RWPE2 (cell line): ENCODE measurements at regions not wholly inside any gene's neighbourhood (a gene's known extent, or its start where the extent isn't known, plus 50 kb on each side); places are given as distances from the start of the nearest gene placed in this dataset.

Experiments used
- ATAC-seq: fragments of 200-7000 bp; cut with Tn5 transposase; 3 replicates; pipeline ENCODE4 v1.9.1; 2021; ENCODE audit warnings: low read depth
- DNase-seq: peaks from one replicate; pipeline ENCODE4 v3.0.0-alpha.2; 2020; ENCODE audit warnings: low spot score
- H3K27ac ChIP-seq: fragments of 450-650 bp; 2 replicates; pipeline ENCODE4 v1.5.1; 2017; ENCODE audit warnings: mild to moderate bottlenecking; ENCODE audit not compliant: poor library complexity, severe bottlenecking
- H3K27me3 ChIP-seq: fragments of 250-450 bp; sonication (Bioruptor Pico); 2 replicates; pipeline ENCODE4 v1.5.1; 2021; ENCODE audit warnings: mild to moderate bottlenecking, moderate library complexity; ENCODE audit not compliant: insufficient read depth, poor library complexity, severe bottlenecking
- H3K36me3 ChIP-seq: fragments of 250-450 bp; sonication (Bioruptor Pico); 2 replicates; pipeline ENCODE4 v1.5.1; 2020; ENCODE audit warnings: low read depth, mild to moderate bottlenecking, moderate library complexity
- H3K4me1 ChIP-seq: fragments of 250-450 bp; sonication (Bioruptor Pico); 2 replicates; pipeline ENCODE4 v1.5.1; 2021; ENCODE audit warnings: mild to moderate bottlenecking, moderate library complexity; ENCODE audit not compliant: insufficient read depth, poor library complexity, severe bottlenecking
- H3K4me3 ChIP-seq: fragments of 250-450 bp; sonication (Bioruptor Pico); 2 replicates; pipeline ENCODE4 v1.5.1; 2021; ENCODE audit warnings: mild to moderate bottlenecking, moderate library complexity; ENCODE audit not compliant: severe bottlenecking
- H3K9me3 ChIP-seq: fragments of 250-450 bp; sonication (Bioruptor Pico); 2 replicates; pipeline ENCODE4 v1.5.1; 2021; ENCODE audit warnings: mild to moderate bottlenecking, moderate library complexity; ENCODE audit not compliant: severe bottlenecking
- CTCF ChIP-seq: fragments of 450-650 bp; IDR thresholded peaks from one replicate; pipeline ENCODE4 v1.5.1; 2017; ENCODE audit warnings: mild to moderate bottlenecking, moderate library complexity; ENCODE audit not compliant: poor library complexity, severe bottlenecking

- peak; percentile 71 for TF ChIP-seq CTCF
- Histone ChIP-seq H3K27me3 (no peaks in the 10 kb centered on the region), H3K36me3 (no peaks in the 10 kb centered on the region), H3K4me1 (no peaks in the 10 kb centered on the region), H3K4me3 (no peak overlapping the region), H3K27ac (no peak overlapping the region), H3K9me3 (no peaks in the 10 kb centered on the region)
- DNase-seq (no peak), ATAC-seq (peak; percentile 56; the same call in 1 of the 3 replicates)
Observed at GRCh38 chr4:102420563-102421398, 75.5 kb upstream of the SLC39A8 start.

GRCh38 chr4:102422843-102423242 lies 77.6 kb upstream of the SLC39A8 start:
- no peak overlapping the region for H3K27ac ChIP-seq
- no peak overlapping the region for H3K4me3 ChIP-seq
- TF ChIP-seq CTCF = no peak
- H3K36me3 ChIP-seq = no peaks in the 10 kb centered on the region
- no peaks in the 10 kb centered on the region for H3K9me3 ChIP-seq
- DNase-seq (no peak), ATAC-seq (no peak)
- H3K4me1 ChIP-seq = no peaks in the 10 kb centered on the region
- no peaks in the 10 kb centered on the region for H3K27me3 ChIP-seq

- no peaks in the 10 kb centered on the region for H3K9me3 ChIP-seq
- DNase-seq (no peak), ATAC-seq (no peak)
Observed at GRCh38 chr4:102423375-102423774, 77.8 kb upstream of the NFKB1 start.

GRCh38 chr4:102427371-102427998 lies 73.7 kb upstream of the NFKB1 start:
- Histone ChIP-seq H3K9me3 (no peaks in the 10 kb centered on the region), H3K4me1 (peaks cover 16% of the 10 kb centered on the region), H3K27me3 (no peaks in the 10 kb centered on the region), H3K36me3 (peaks cover 8% of the 10 kb centered on the region), H3K27ac (no peak overlapping the region), H3K4me3 (no peak overlapping the region)
- TF ChIP-seq CTCF = no peak
- no peak for ATAC-seq
- no peak for DNase-seq

More at GRCh38 chr4:102423375-102423774, 77.8 kb upstream of the NFKB1 start:
- TF ChIP-seq CTCF = no peak
- Histone ChIP-seq H3K27me3 (no peaks in the 10 kb centered on the region), H3K27ac (no peak overlapping the region), H3K4me3 (no peak overlapping the region), H3K4me1 (no peaks in the 10 kb centered on the region), H3K36me3 (no peaks in the 10 kb centered on the region)

- TF ChIP-seq CTCF = no peak
- Histone ChIP-seq H3K27ac (peak overlapping the region; percentile 87), H3K4me1 (peaks cover 16% of the 10 kb centered on the region), H3K9me3 (no peaks in the 10 kb centered on the region), H3K36me3 (peaks cover 8% of the 10 kb centered on the region), H3K4me3 (no peak overlapping the region), H3K27me3 (no peaks in the 10 kb centered on the region)
- no peak for ATAC-seq
- no peak for DNase-seq
Observed at GRCh38 chr4:102428122-102428521, 73.0 kb upstream of the NFKB1 start.
